Adrenal gland (tissue), 9 donors: ENCODE measurements at regions not wholly inside any gene's neighbourhood (a gene's known extent, or its start where the extent isn't known, plus 50 kb on each side); places are given as distances from the start of the nearest gene placed in this dataset.

Experiments used
- DNase-seq, 7 donors: peaks; one replicate each; pipeline ENCODE4 v3.0.0-alpha.2; 2019 to 2020
- H3K27ac ChIP-seq, 5 donors: fragments of 200-600 bp; sonication (generic) in 4 of 5; 1 replicate in 3 of 5; 2 replicates in 2 of 5; pipeline versions ENCODE4 v1.5.1 to v1.8.0; 2016 to 2020; ENCODE audit warnings: mild to moderate bottlenecking in 1 of 5
- H3K27me3 ChIP-seq: fragments of 200-600 bp; 2 replicates; pipeline ENCODE4 v1.8.0; 2021
- H3K36me3 ChIP-seq, 2 donors: fragments of 200-600 bp; replicated peaks in 1 of 2; 1 replicate in 1 of 2; 2 replicates in 1 of 2; pipeline versions ENCODE4 v1.5.1 to v1.8.0; 2018 to 2022
- H3K4me1 ChIP-seq, 2 donors: fragments of 200-600 bp; replicated peaks in 1 of 2; 1 replicate in 1 of 2; 2 replicates in 1 of 2; pipeline versions ENCODE4 v1.5.1 to v1.8.0; 2018 to 2021
- H3K4me3 ChIP-seq, 4 donors: fragments of 200-600 bp; sonication (generic) in 3 of 4; one replicate each; pipeline ENCODE4 v1.5.1; 2016 to 2018
- H3K9me3 ChIP-seq, 3 donors: fragments of 200-600 bp; sonication (generic) in 1 of 3; replicated peaks in 1 of 3; 1 replicate in 2 of 3; 2 replicates in 1 of 3; pipeline versions ENCODE4 v1.5.1 to v1.8.0; 2016 to 2021
- CTCF ChIP-seq, 6 experiments: fragments of 450-650 bp in 4 of 6; fragments of 200-600 bp in 2 of 6; sonication (generic) in 1 of 6; IDR thresholded peaks; 1 replicate in 5 of 6; 2 replicates in 1 of 6; pipeline versions ENCODE4 v1.5.1 to v1.8.0; 2016 to 2021; ENCODE audit warnings: antibody characterized with exemption in 6 of 6, mild to moderate bottlenecking in 2 of 6, moderate library complexity in 1 of 6
- POLR2A ChIP-seq, 2 donors: fragments of 450-650 bp; IDR thresholded peaks; one replicate each; pipeline ENCODE4 v1.6.1; 2017; ENCODE audit warnings: antibody characterized with exemption in 2 of 2, mild to moderate bottlenecking in 2 of 2, moderate library complexity in 1 of 2
- WGBS, 4 donors: extraction: QIAGEN DNeasy Blood & Tissue Kit in 2 of 4; methylation state at CpG; one replicate each; pipeline versions ENCODE4 v1.1.5 to v1.1.7; 2013 to 2017; 5-methylcytosine and 5-hydroxymethylcytosine counted together
- intact Hi-C, 2 donors: fragments of 100-400 bp; cut with DNase I; formaldehyde crosslinking; loops; one replicate each; pipeline versions ENCODE4 v1.14.1 to v1.15.0; 2022 to 2023
- donor health status: healthy with polysubstance abuse.
- donor health status: Bipolar disorder and iron deficiency.
- donor health status: DM: yes; HTN: yes; CAD: no.
- donor health status: DM: no; HTN: no; CAD: no.
- donor health status: DM: no; HTN: no; CAD: no.

- no peak for TF ChIP-seq POLR2A (IDR thresholded peaks at IDR 0.05)
- TF ChIP-seq CTCF (IDR thresholded peaks at IDR 0.05): no peak
- no peak for DNase-seq
- intact Hi-C loops: no loop called here
- no peaks in the 10 kb centered on the region for H3K4me1 ChIP-seq
- H3K36me3 ChIP-seq: no peaks in the 10 kb centered on the region
- WGBS, 4 donors: 67 to 79% (median 73%) methylated on average over 2 of the region's 2 CpGs
- H3K27ac ChIP-seq: no peak overlapping the region
- H3K9me3 ChIP-seq: no peaks in the 10 kb centered on the region
- no peak overlapping the region for H3K4me3 ChIP-seq
- no peaks in the 10 kb centered on the region for H3K27me3 ChIP-seq
Measured at GRCh38 chr2:21245565-21245964, 121.8 kb downstream of the TDRD15 start.

- DNase-seq: no peak
- Histone ChIP-seq H3K36me3 (no peaks in the 10 kb centered on the region), H3K4me1 (no peaks in the 10 kb centered on the region), H3K27ac (no peak overlapping the region), H3K9me3 (no peaks in the 10 kb centered on the region), H3K27me3 (no peaks in the 10 kb centered on the region), H3K4me3 (no peak overlapping the region)
- intact Hi-C loops: no loop called here
- TF ChIP-seq CTCF (IDR thresholded peaks at IDR 0.05) (no peak), POLR2A (IDR thresholded peaks at IDR 0.05) (no peak)
- 79 to 87% (median 83%) methylated on average over 3 of the region's 3 CpGs for WGBS, 4 donors
Measured at GRCh38 chr2:21249367-21249766, 125.6 kb downstream of the TDRD15 start.

- no peak overlapping the region for H3K4me3 ChIP-seq
- H3K27me3 ChIP-seq: no peaks in the 10 kb centered on the region
- intact Hi-C loops: no loop called here
- TF ChIP-seq POLR2A (IDR thresholded peaks at IDR 0.05): no peak
- H3K9me3 ChIP-seq: no peaks in the 10 kb centered on the region
- H3K4me1 ChIP-seq: no peaks in the 10 kb centered on the region
- no peak for DNase-seq
- no peaks in the 10 kb centered on the region for H3K36me3 ChIP-seq
- H3K27ac ChIP-seq: no peak overlapping the region
Measured at GRCh38 chr2:21250673-21251072, 126.9 kb downstream of the TDRD15 start.

- Histone ChIP-seq H3K27ac (no peak overlapping the region), H3K9me3 (no peaks in the 10 kb centered on the region), H3K4me1 (peaks cover 0 to 2% of the 10 kb centered on the region in 2 donors), H3K27me3 (no peaks in the 10 kb centered on the region), H3K36me3 (no peaks in the 10 kb centered on the region), H3K4me3 (no peak overlapping the region)
- WGBS, 4 donors: 77 to 81% (median 79%) methylated on average over 5 of the region's 5 CpGs
- no peak for DNase-seq
- intact Hi-C loops: no loop called here
- no peak for TF ChIP-seq POLR2A (IDR thresholded peaks at IDR 0.05)
Measured at GRCh38 chr2:21251216-21251980, 127.6 kb downstream of the TDRD15 start.

GRCh38 chr2:21253311-21254027 lies 129.7 kb downstream of the TDRD15 start:
- Histone ChIP-seq H3K36me3 (no peaks in the 10 kb centered on the region), H3K27me3 (no peaks in the 10 kb centered on the region), H3K9me3 (no peaks in the 10 kb centered on the region), H3K27ac (no peak overlapping the region), H3K4me3 (no peak overlapping the region), H3K4me1 (peaks cover 0 to 4% of the 10 kb centered on the region in 2 donors)
- intact Hi-C loops: no loop called here
- WGBS, 4 donors: 86 to 94% (median 92%) methylated on average over 3 of the region's 3 CpGs
- no peak for DNase-seq
- TF ChIP-seq CTCF (IDR thresholded peaks at IDR 0.05) (no peak), POLR2A (IDR thresholded peaks at IDR 0.05) (no peak)
